ENCODE measurements at regions not wholly inside any gene's neighbourhood (a gene's known extent, or its start where the extent isn't known, plus 50 kb on each side); places are given as distances from the start of the nearest gene placed in this dataset.

DNA sequence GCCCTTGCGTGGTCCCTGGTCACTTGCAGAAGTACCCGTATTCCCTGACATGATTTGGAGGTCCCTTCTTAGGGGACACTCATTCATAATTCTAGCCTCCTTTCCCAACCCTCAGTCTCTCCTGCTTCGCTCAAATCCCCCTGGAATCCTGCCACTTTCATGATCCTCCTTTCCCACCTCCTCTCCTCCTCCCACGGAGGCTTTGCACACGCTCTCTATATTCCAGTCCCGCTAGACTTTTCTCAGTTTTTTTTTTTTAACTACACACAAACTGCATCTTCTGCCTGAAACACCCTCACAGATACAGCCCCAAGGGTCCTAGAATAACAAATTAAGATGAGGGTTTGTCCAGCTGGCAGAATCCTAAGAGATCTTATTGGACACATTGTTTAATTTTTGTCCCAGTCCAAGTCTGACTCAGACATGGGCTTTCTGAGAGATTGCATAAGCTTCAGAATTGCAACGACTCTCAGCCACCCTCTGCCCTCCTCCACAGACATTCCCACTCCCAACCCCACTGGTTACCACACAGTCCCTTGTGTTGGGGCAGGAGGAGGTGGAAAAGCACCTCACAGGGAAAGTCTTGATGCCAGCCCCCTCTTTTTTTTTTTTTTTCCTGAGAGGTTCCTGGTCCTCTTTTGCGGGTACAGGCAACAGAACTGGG is 739.5 kb upstream of the EEF2KMT start:
- no peak for DNase-seq
- H3K14ac ChIP-seq (ENCODE audit: low read length), result no peak overlapping the region
- H3K4me3 ChIP-seq (ENCODE audit: low read depth, low read length), result no peak overlapping the region
- H3K9me3 ChIP-seq (ENCODE audit: insufficient read depth, low read depth, low read length), result no peaks in the 10 kb centered on the region
- no peak overlapping the region for H3K18ac ChIP-seq (ENCODE audit: low read length)
- WGBS (ENCODE audit: extremely low coverage, insufficient coverage, insufficient read length), result no CpG with 5 or more reads among the region's 8 CpGs
- H3K36me3 ChIP-seq (ENCODE audit: control insufficient read depth in 1 of 2, insufficient read depth in 2 of 2, low read length in 2 of 2), result no peaks in the 10 kb centered on the region
- H3K23ac ChIP-seq (ENCODE audit: low read length), result no peak overlapping the region
- no peak overlapping the region for H2BK5ac ChIP-seq (ENCODE audit: low read depth, low read length, poor library complexity)
- H2BK12ac ChIP-seq (ENCODE audit: low read length), result no peak overlapping the region
- no peaks in the 10 kb centered on the region for H3K27me3 ChIP-seq (ENCODE audit: insufficient read depth, low read length)
- H4K91ac ChIP-seq (ENCODE audit: low read depth, low read length), result no peak overlapping the region
- H2BK120ac ChIP-seq (ENCODE audit: insufficient read depth, low read length, poor library complexity), result no peak overlapping the region
- H4K8ac ChIP-seq (ENCODE audit: low read depth, low read length), result no peak overlapping the region
- H3K4me2 ChIP-seq (ENCODE audit: low read length), result no peak overlapping the region
- no peak overlapping the region for H3K4ac ChIP-seq (ENCODE audit: low read depth, low read length)
- no peak overlapping the region for H3K27ac ChIP-seq (ENCODE audit: low read depth, low read length)
- no peaks in the 10 kb centered on the region for H3K79me2 ChIP-seq (ENCODE audit: control insufficient read depth, insufficient read depth, low read length, poor library complexity)
- no peak overlapping the region for H4K12ac ChIP-seq (ENCODE audit: low read depth, low read length)
- H2AFZ ChIP-seq (ENCODE audit: insufficient read depth, low read length, poor library complexity), result no peak overlapping the region
- H3K79me1 ChIP-seq (ENCODE audit: low read length), result no peaks in the 10 kb centered on the region
- H2AK5ac ChIP-seq (ENCODE audit: low read length), result no peak overlapping the region
- no peak overlapping the region for H3K9ac ChIP-seq (ENCODE audit: low read length)
- no peaks in the 10 kb centered on the region for H3K4me1 ChIP-seq (ENCODE audit: control insufficient read depth in 1 of 2, insufficient read depth in 2 of 2, low read length in 2 of 2)

DNA sequence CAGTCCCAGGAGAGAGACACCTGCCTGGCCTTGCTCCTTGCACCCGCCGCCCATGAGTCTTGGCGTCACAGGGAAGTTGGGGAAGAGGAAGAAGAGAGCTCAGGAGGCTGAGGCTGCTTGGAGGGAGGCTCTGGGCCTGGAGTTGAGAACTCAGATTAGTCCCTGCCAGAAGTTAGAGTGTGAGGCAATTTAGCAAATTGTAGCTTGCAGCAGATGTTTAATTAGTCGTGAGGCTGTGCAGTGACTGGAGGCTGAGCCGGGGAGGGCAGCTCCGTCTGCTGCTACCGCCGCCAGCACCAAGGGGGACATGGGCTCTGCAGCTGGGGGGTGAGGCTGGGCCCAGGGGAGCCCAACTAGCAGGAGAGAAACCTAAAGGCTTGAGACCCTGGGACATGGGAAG is 738.3 kb upstream of the EEF2KMT start:
- Histone ChIP-seq H2BK120ac (ENCODE audit: insufficient read depth, low read length, poor library complexity) (no peak overlapping the region), H3K9me3 (ENCODE audit: insufficient read depth, low read depth, low read length) (no peaks in the 10 kb centered on the region), H3K23ac (ENCODE audit: low read length) (no peak overlapping the region), H3K4me3 (ENCODE audit: low read depth, low read length) (no peak overlapping the region), H2BK5ac (ENCODE audit: low read depth, low read length, poor library complexity) (no peak overlapping the region), H2BK12ac (ENCODE audit: low read length) (no peak overlapping the region), H3K4me2 (ENCODE audit: low read length) (no peak overlapping the region), H3K27ac (ENCODE audit: low read depth, low read length) (no peak overlapping the region), H3K79me1 (ENCODE audit: low read length) (no peaks in the 10 kb centered on the region), H2AFZ (ENCODE audit: insufficient read depth, low read length, poor library complexity) (no peak overlapping the region), H2AK5ac (ENCODE audit: low read length) (no peak overlapping the region), H3K36me3 (ENCODE audit: control insufficient read depth in 1 of 2, insufficient read depth in 2 of 2, low read length in 2 of 2) (no peaks in the 10 kb centered on the region), H3K18ac (ENCODE audit: low read length) (no peak overlapping the region), H3K4me1 (ENCODE audit: control insufficient read depth in 1 of 2, insufficient read depth in 2 of 2, low read length in 2 of 2) (no peaks in the 10 kb centered on the region), H3K9ac (ENCODE audit: low read length) (no peak overlapping the region), H4K8ac (ENCODE audit: low read depth, low read length) (no peak overlapping the region), H3K79me2 (ENCODE audit: control insufficient read depth, insufficient read depth, low read length, poor library complexity) (no peaks in the 10 kb centered on the region), H4K91ac (ENCODE audit: low read depth, low read length) (no peak overlapping the region), H3K4ac (ENCODE audit: low read depth, low read length) (no peak overlapping the region), H3K27me3 (ENCODE audit: insufficient read depth, low read length) (no peaks in the 10 kb centered on the region), H3K14ac (ENCODE audit: low read length) (no peak overlapping the region), H4K12ac (ENCODE audit: low read depth, low read length) (no peak overlapping the region)
- DNase-seq, result no peak
- no CpG with 5 or more reads among the region's 8 CpGs for WGBS (ENCODE audit: extremely low coverage, insufficient coverage, insufficient read length)

DNA sequence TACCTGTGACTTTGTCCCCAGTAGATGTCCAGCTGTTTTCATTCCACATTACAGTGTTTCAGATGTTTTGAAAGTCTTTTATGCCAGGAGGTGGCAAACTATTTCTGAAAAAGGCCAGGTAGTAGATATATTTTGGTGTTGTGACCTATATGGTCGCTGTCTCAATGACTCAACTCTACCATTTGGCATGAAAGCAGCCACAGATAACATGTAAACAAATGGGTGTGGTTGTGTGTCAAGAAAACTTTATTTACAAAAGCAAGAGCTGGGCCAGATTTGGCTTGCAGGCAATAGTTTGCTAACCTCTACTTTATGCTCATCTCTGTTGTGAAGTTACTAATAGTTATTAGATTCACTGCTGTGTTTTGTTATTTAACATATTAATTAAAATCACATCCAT is 728.7 kb upstream of the EEF2KMT start:
- H3K4me3 ChIP-seq (ENCODE audit: low read depth, low read length), result no peak overlapping the region
- no peak overlapping the region for H3K4me2 ChIP-seq (ENCODE audit: low read length)
- H2AFZ ChIP-seq (ENCODE audit: insufficient read depth, low read length, poor library complexity), result no peak overlapping the region
- H4K91ac ChIP-seq (ENCODE audit: low read depth, low read length), result no peak overlapping the region
- H3K79me1 ChIP-seq (ENCODE audit: low read length), result no peaks in the 10 kb centered on the region
- H2BK5ac ChIP-seq (ENCODE audit: low read depth, low read length, poor library complexity), result no peak overlapping the region
- no peak overlapping the region for H3K4ac ChIP-seq (ENCODE audit: low read depth, low read length)
- H3K27ac ChIP-seq (ENCODE audit: low read depth, low read length), result no peak overlapping the region
- no peak overlapping the region for H3K14ac ChIP-seq (ENCODE audit: low read length)
- no peak overlapping the region for H4K8ac ChIP-seq (ENCODE audit: low read depth, low read length)
- no peaks in the 10 kb centered on the region for H3K27me3 ChIP-seq (ENCODE audit: insufficient read depth, low read length)
- H3K18ac ChIP-seq (ENCODE audit: low read length), result no peak overlapping the region
- H3K23ac ChIP-seq (ENCODE audit: low read length), result no peak overlapping the region
- no peaks in the 10 kb centered on the region for H3K9me3 ChIP-seq (ENCODE audit: insufficient read depth, low read depth, low read length)
- H3K4me1 ChIP-seq (ENCODE audit: control insufficient read depth in 1 of 2, insufficient read depth in 2 of 2, low read length in 2 of 2), result no peaks in the 10 kb centered on the region
- no peak overlapping the region for H4K12ac ChIP-seq (ENCODE audit: low read depth, low read length)
- no peak overlapping the region for H2BK12ac ChIP-seq (ENCODE audit: low read length)
- H3K79me2 ChIP-seq (ENCODE audit: control insufficient read depth, insufficient read depth, low read length, poor library complexity), result no peaks in the 10 kb centered on the region
- DNase-seq, result no peak
- H2BK120ac ChIP-seq (ENCODE audit: insufficient read depth, low read length, poor library complexity), result no peak overlapping the region
- no peaks in the 10 kb centered on the region for H3K36me3 ChIP-seq (ENCODE audit: control insufficient read depth in 1 of 2, insufficient read depth in 2 of 2, low read length in 2 of 2)
- H2AK5ac ChIP-seq (ENCODE audit: low read length), result no peak overlapping the region
- H3K9ac ChIP-seq (ENCODE audit: low read length), result no peak overlapping the region
- no CpG with 5 or more reads among the region's 1 CpG for WGBS (ENCODE audit: extremely low coverage, insufficient coverage, insufficient read length)

DNA sequence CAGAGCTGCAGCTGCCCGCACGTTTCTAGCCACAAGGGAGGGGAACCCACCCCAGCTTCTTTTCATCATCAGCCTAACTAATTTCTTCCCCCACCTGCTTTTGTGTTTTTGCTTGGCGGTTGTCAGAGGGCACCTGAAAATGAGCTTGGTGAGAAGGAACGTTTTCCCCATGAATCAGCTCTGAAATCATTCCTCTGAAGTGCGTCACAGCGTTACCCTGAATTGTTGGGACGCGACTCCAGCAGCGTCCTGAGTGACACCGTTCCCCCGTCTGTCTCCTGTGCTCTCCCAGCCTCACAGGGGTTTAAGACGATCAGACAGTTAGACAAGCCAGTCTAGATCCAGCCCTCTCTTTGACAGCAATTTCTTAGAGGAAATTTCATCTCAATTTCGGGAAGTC is 722.9 kb upstream of the EEF2KMT start:
- Histone ChIP-seq H3K9me3 (ENCODE audit: insufficient read depth, low read depth, low read length) (no peaks in the 10 kb centered on the region), H3K18ac (ENCODE audit: low read length) (no peak overlapping the region), H2BK12ac (ENCODE audit: low read length) (no peak overlapping the region), H3K4me3 (ENCODE audit: low read depth, low read length) (no peak overlapping the region), H3K23ac (ENCODE audit: low read length) (no peak overlapping the region), H3K79me2 (ENCODE audit: control insufficient read depth, insufficient read depth, low read length, poor library complexity) (no peaks in the 10 kb centered on the region), H3K14ac (ENCODE audit: low read length) (no peak overlapping the region), H3K27me3 (ENCODE audit: insufficient read depth, low read length) (no peaks in the 10 kb centered on the region), H2BK5ac (ENCODE audit: low read depth, low read length, poor library complexity) (no peak overlapping the region), H3K4me1 (ENCODE audit: control insufficient read depth in 1 of 2, insufficient read depth in 2 of 2, low read length in 2 of 2) (no peaks in the 10 kb centered on the region), H2AK5ac (ENCODE audit: low read length) (no peak overlapping the region), H3K4ac (ENCODE audit: low read depth, low read length) (no peak overlapping the region), H3K27ac (ENCODE audit: low read depth, low read length) (no peak overlapping the region), H3K9ac (ENCODE audit: low read length) (no peak overlapping the region), H3K79me1 (ENCODE audit: low read length) (no peaks in the 10 kb centered on the region), H2BK120ac (ENCODE audit: insufficient read depth, low read length, poor library complexity) (no peak overlapping the region), H3K4me2 (ENCODE audit: low read length) (no peak overlapping the region), H4K91ac (ENCODE audit: low read depth, low read length) (no peak overlapping the region), H3K36me3 (ENCODE audit: control insufficient read depth in 1 of 2, insufficient read depth in 2 of 2, low read length in 2 of 2) (no peaks in the 10 kb centered on the region), H4K12ac (ENCODE audit: low read depth, low read length) (no peak overlapping the region), H4K8ac (ENCODE audit: low read depth, low read length) (no peak overlapping the region), H2AFZ (ENCODE audit: insufficient read depth, low read length, poor library complexity) (no peak overlapping the region)
- no CpG with 5 or more reads among the region's 13 CpGs for WGBS (ENCODE audit: extremely low coverage, insufficient coverage, insufficient read length)
- no peak for DNase-seq
